NCI-H345 (cell line): ENCODE measurements at regions not wholly inside any gene's neighbourhood (a gene's known extent, or its start where the extent isn't known, plus 50 kb on each side); places are given as distances from the start of the nearest gene placed in this dataset.

Source experiments
- DNase-seq: peaks from one replicate; lab custom pipeline; 2025; lab: John Stamatoyannopoulos, UW

DNA sequence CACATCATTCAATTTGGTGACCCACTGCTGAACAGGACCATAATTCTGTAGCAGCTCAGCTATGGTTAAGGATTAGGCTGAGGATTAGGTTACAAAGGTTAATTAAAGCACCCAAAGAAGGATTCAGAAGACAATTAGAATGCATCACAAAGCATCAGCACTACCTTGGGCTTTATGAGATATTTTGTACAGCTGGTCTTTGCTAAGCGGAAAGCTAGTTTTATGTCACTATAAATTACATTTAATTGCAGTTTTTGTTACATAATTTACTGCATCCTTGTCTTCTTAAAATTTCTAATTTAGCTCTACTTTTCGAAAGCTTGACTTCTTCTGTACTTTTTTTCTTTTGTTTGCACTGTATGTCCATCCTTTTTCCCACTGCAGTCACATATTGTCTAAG, 711.5 kb downstream of the RPS29 start:
- DNase-seq: no peak

DNA sequence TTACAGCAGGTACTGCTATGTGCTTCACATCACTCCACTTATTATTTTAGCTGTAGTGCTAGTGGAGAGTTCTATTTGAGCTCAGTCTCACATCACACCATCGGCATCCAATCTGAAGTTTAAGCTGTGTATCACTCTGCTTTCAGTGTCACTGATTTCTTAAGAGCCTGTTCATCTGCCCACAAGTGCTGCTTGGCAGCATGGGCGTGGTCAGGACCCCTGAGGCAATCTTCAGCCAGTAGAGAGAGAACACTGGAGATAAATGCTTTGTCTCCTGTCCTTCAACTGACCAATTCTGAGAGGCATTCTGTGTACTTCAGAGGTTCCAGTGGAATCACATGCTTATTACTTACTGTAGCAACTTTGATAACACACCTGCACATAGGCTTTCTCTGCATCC, 728.8 kb downstream of the RPS29 start:
- no peak for DNase-seq

DNA sequence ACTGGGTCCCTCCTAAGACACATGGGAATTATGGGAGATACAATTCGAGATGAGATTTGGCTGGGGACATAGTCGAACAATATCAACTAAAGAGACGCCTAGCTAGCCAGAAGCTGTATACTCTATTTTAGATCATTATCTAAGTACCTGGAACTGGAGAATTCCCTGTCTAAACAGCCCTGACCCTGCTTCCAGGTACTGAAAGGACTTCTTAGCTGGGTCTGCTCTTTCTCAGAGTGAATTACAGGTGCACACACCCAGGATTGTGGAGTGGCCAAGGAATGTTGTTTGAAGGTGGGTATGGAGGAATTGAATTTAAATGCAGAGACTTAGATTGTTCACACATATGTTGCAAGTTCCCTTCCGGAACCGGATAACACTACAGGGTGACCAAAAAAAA, 733.0 kb downstream of the RPS29 start:
- DNase-seq: no peak

DNA sequence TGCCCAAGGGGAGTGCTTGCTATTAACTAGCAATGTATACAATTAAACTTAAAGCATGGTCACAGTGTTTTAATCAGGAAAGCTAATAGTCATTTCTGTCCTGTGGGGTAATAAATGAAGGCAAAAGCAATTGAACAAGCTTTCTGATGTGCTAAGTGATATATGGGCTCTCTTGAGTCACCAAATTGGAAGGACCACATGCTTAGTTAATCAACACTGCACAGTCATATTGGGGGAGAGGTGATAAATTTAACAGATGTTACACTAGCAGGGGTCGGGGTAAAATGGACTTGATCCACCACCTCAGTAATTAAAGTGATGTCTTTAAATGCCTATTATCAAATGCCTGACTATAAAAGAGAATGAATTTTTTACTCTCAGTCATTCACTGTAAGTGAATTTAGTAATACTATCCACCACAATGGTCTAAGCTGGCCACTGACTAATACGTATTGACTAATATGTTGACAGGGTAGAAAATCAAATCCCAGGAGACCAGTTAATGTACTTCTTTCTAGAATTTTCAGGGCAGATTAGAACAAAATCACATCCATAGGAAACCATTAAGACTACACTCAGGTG, 736.3 kb downstream of the RPS29 start:
- DNase-seq: no peak

DNA sequence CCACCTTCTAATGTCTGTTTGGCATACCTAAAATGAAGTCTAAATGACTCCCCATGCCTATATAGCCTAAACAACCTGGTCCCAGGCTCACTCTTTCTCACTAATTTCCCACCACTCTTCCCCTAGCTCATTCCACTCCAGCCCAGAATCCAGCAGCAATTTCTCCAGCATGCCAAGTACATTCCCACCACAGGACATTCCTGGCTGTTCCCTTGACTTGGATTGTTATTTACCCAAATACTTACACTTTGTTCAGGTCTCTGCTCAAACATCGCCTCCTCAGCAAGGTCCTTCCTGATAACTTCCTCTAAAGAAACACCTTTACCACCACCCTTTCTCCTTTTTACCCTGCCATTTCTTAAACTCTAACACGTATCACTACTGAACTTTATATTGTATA, 743.4 kb downstream of the RPS29 start:
- DNase-seq: no peak

DNA sequence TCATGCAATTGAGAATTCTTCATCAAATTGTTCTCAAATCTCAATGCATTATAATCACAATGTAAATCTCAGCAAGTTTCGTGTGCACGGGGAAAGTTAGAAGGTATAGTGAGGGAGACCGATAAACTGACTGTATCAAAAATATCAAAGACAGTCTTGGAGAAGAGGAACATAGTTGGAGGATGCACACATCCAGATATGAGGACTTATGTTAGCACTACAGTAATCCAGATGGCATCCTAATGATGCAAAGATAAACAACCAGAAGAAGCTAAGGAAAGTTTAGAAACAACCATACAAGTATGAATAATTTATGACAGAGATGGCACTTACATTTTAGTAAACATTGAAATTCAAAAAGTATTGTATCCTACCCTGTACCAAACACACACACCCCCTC, 760.1 kb downstream of the RPS29 start:
- DNase-seq: no peak

DNA sequence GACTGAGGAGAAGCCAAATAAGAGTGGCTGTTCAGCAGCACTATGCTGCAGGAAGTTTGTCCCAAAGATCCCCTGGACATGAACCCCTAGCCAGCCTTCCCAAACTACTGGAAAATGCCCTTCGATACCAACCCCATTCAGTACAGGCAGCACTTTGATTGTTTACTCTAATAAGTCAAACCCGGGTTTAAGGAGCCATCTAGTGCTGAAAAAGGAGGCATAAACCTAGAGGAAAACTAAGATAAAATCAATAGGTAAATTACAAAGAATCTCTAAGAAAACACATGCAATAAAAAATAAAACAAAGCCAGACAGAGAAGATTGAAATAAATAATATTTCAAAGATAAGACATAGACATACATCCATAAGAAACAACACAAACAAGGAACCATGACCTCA, 771.6 kb downstream of the RPS29 start:
- DNase-seq: no peak

DNA sequence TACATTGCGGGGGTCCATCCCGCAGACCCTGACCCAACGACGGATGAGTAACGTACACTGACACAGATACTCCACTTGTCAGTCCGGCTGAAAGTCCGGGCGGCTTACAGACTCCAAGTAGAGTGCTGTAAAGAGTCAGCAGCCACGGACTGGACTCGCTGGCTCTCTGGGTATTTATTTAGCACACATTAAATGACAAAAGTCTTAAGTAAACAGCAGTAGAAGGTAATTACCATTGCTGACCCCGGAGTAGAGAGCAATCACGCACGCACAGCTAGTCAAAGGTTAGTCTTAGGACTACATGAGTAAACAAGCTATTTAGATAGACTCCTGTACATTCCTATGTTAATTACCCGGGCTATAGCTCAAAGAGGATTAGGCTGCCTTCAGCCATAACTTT, 780.9 kb downstream of the RPS29 start:
- DNase-seq: no peak

DNA sequence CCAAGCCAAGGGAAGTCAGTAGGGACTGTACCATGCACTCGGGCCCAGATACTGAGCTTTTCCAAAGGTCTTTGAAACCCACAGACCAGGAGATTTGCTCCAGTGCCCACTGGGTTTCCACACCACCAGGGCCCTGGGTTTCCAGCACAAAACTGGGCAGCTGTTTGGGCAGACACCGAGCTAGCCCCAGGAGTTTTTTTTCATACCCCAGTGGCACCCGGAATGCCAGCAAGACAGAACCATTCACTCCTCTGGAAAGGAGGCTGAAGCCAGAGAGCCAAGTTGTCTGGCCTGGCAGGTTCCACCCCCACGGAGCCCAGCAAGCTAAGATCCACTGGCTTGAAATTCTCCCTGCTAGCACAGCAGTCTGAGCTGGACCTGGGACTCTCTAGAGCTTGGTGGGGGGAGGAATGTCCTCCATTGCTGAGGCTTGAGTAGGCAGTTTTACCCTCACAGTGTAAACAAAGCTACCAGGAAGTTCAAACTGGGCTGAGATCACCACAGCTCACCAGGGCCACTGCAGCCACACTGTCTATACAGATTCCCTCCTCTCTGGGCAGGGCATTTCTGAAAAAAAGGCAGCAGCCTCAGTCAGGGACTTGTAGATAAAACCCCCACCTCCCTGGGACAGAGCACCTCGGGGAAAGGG, 793.7 kb downstream of the RPS29 start:
- no peak for DNase-seq

DNA sequence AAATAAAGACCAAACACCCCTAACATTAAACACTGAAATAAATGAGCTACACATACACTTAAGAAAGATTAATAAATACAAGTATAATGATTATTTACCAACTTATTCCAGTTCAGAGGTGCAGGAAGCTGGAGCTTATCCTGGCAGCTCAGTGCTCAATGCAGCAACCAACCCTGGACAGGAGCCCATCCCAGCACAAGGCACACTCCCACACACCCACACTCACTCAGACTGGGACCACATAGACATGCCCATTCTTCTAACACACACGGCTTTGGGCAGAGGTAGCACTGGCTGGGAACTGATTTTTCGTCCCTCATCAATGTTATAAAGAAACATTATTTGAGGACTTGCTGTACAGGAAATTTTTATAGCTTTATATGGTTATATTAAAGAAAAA, 797.4 kb downstream of the RPS29 start:
- no peak for DNase-seq

DNA sequence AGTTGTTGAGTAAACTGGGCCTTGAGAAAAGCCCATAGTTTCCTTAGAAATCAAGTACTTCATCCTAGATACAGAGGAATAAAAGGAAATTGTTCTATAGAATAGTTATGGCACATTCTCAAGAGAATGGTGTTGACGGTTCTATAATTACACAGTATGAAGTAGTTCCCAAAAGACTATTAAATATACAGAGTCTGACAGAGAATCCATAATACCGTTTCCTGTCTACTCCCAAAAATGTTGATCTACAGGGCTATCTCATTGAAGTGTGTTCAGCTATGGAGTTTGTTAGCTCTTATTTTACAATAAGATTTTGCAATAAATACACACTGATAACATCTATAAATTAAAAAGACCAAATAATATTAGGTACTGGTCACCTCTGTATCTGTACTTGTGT, 799.7 kb downstream of the RPS29 start:
- no peak for DNase-seq

DNA sequence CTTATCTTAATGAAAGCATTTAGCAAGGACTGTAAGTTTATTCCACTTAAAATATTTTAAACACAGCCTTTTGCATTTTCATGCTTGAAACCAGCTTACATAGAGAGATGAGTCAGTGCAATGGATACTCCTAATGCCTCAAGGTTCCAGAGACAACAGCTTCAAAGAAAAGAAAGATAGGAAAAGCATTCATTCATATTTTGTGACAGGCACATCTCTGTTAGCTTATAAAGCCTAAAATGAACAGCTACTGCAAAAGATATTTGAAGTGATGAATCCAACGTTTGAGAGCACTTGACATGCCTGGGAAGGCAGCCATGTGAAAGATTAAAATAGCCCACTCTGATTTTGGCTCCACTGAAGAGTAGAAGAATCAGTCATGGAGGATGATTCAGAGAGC, 814.5 kb downstream of the RPS29 start:
- peak; percentile 6 for DNase-seq

DNA sequence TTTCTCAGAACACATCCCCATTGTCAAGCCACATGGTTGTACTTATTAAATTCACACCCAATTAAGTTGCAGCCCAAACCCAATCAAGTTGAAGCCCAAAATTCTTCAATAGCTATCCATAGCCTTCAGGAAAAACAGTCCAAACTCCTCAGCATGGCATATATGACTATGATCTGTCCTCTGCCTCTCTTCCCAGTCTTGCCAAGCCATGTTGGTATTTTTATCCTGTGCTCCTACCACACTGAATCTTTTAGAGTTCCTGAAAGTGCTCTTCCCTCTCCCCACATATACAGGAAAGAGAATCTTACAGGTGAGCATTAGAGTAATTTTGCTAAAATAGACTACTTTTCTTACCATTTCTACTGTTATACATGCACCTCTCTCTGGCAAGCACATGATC, 834.9 kb downstream of the RPS29 start:
- DNase-seq: no peak

DNA sequence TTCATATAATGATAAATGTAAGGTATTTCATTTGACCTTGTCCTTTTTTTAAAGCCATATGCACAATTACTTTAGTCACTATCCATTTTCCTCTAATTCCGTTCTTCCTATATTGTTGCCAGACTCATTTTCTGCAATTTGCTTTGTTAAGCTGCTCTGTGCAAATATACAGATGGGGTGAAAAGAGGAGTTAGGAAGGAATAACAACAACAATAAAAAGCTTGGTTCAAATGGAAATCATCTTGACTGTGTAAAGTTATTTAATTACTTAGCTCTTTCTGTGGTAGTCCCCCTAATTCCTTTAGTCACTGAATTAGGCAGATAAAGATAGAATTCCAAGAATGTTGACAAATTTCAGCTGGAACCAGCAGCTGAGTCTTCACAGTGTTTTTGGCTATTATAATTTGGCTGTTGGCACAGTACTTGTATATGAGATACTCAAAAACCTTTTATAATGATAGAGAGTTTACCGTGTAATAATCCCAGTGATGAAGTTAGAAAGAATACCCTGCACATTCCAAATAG, 838.0 kb downstream of the RPS29 start:
- DNase-seq: no peak

DNA sequence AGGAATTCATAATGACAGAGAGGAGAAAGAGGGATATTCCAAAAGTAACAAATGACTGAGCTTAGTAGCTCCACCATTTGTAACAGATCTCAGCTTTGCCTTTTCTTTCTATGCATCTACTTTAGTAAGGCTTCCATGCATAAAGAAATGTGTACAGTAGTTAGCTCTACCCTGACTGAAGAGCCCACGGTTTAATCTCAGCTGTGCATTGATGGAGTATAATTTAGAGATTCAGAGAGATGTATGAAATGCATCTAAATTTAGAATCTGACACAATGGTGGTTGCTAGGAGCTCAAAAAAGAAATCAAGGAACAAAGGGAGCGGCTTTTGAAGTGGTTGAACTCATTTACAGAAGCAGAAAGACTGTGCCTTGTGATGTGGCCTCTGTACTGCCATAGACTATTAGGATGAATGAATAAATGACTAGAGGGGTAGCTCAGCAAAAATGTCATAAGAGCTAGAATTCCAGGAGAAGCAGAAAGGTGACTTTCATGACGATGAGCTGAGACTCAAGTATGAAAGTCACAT, 838.6 kb downstream of the RPS29 start:
- DNase-seq: peak; percentile 77

DNA sequence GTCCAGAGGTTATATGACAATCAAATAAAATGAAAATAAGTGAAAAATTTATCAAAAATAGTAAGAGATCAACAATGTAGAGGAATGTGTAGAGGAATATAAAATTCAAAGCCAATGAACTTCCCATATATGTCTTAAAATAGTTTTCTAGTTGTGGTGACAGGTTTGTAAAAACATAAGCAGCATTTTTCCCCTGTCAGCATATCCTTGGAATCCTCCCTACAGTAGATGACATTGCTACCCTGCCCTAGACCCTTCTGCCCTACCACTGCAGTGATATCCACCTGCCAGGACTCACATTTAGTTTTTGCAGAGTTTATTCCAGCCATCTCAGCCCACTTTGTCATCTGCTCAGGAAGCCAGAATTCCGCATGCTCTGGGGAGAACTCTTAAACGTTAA, 842.0 kb downstream of the RPS29 start:
- no peak for DNase-seq

DNA sequence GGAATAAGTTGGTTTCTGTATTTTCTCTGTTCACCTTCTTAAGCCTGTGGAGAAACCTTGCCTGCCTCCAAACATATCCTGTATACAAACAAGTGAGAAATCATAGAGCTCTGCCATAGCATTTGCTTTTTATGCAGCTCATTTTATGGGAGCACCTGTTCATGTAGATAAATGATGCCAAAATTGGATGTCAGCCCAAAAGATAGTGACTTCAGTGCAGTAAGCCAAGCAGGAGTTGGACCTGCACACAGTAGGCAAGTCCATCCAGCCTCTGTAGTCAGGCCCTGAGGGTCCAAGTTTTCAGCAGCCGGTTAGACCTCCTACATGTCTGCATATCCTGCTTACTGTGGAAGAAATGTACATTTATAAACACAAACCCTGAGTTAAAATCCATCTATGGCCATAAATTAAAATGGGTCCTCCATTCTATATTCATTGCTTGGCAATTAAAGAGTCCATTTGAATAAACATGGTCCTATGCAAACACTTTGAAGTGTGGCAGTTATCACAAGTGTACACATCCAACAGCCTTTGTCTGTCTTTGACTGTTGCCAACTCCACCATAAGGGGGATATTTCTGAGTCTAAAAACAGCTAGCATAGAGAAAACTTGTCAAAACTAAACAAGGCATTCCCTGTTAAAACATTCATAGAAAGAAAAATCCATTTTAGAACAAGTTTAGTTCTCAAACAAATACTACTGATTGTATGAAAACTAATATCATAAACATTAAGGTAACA, 847.8 kb downstream of the RPS29 start:
- peak; percentile 71 for DNase-seq

DNA sequence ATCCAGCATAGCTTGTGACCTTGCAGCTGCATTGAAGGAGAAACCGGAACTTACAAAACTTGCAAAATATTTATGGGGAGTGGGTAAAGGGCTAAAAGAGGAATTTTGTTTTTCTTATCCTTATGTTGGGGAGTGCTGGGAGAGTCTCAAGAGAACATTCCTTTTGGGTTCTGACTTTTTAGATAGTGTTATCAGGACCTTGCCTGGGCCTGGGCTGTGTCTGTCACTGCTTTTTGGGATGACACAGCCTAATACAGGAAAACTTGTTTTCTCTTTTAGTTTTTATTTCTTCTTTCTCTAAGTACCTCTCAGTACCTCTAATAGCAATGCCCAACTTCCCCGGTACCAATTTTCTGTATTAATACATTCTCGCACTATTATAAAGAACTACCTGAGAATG, 850.6 kb downstream of the RPS29 start:
- DNase-seq: no peak

DNA sequence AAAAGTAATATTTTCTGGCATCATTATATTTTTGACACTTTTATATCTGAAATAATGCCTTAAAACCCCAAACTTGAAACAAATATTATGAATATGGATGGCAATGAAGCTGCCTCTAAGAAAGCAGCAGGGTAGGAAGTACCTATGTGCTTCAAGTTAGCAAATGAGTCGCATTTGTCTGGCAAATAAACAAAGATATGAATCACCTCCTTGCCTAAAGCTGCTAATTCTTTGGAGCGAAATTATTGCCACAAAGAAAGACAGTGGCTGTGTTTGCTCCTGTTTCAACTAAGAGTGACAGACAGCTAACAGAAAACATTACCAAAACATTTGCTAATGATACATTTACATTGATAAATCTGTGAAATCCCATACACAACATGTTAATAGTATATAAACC, 854.9 kb downstream of the RPS29 start:
- no peak for DNase-seq

DNA sequence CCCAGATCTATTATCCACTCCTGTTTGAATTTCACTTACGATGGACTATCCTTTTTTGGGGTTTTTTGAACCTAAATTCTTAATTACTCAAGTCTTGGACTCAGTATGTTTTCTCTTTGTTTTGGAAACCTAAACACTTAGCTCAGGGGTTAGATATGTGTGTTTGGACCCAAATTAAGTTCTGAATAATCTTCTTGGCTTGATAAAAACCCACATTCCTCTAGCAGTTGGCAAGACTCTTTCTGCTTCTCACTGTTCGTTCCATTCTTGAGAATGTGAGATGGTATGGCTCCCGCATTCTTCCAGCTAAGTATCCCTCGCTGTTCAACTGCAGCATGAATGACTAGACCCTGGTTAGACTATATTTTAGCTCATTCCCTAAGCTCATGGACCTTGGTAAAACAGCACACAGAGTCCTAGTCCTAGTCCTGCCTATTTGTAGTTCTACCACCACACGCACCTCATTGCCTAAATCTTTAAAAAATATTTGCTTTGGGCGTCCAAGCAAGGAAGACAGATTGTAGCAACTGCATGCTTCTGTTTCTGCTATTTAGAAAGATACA, 860.0 kb downstream of the RPS29 start:
- DNase-seq: no peak

DNA sequence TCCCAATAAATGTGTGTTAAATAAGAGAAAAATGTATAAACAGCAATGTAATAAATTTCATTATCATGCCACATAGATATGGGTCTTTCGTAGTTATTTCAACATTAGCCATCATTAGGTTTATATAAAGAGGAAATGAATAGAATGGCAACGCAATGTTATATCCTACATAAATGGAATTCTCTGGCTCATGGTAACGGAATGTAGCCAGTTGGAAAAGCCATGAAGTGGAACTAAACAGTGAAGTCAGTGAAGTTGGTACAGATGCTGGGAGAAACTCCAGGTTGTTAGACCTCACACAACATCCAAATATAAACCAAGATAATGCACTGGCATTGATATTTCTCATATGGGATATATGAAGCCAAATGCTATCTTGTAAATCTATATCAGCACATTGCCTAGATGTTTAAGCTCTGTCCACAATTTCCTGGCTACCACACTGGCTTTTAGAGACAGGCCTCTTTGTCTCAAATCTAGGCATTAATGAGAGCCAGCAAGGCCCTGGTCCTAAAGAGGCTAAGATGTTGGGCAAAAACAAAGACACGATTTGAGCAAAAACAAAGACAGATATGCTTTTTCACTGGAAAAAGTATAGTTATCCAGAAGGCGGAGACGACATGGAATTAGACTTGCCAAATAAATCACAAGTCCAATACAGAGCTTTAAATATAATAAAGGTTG, 861.0 kb downstream of the RPS29 start:
- no peak for DNase-seq

DNA sequence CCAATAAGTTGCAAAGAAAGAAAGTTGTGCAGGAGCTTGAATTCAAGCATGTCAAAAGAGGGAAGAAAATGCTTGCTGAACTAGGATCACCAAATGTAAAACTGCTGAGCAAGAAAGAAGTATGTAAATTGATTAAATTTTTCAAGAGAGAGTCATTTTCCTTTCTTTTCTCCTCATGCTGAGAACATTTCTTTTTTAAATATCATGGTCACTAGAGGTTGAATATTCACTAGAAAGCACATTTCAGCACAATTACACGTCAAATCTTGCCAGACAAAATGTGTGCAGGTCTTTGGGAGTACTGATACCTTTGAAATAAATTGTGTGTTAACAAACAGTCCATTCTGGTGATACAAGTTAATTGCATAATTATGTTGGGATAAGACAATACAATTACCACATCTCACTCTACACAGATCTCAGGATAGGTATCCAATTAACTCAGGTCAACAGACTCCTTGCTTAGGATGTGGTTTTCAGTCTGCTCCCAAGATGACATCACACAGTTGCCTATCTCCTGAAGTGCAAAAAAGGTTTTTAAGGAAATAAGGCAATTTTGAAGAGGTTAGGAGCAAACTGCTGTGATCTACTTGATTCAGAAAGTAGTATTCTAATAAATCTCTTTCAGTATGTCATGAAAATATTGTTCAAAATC, 862.2 kb downstream of the RPS29 start:
- no peak for DNase-seq
